ENCODE measurements at regions not wholly inside any gene's neighbourhood (a gene's known extent, or its start where the extent isn't known, plus 50 kb on each side); places are given as distances from the start of the nearest gene placed in this dataset. TPM values are rescaled to one million over a fixed set of nuclear protein-coding genes. Genes with fewer than 3 reads are reported as not detected.

GRCh38 chr3:78519281-78519680, 1248.5 kb downstream of the ROBO1 start:
- DNase-seq (ENCODE audit: low read depth) = peak; percentile 12

GRCh38 chr3:78529601-78530000, 1238.2 kb downstream of the ROBO1 start:
- H3K4me3 ChIP-seq (ENCODE audit: low read depth, low read length) = no peak overlapping the region
- TF ChIP-seq, protein P1, sequence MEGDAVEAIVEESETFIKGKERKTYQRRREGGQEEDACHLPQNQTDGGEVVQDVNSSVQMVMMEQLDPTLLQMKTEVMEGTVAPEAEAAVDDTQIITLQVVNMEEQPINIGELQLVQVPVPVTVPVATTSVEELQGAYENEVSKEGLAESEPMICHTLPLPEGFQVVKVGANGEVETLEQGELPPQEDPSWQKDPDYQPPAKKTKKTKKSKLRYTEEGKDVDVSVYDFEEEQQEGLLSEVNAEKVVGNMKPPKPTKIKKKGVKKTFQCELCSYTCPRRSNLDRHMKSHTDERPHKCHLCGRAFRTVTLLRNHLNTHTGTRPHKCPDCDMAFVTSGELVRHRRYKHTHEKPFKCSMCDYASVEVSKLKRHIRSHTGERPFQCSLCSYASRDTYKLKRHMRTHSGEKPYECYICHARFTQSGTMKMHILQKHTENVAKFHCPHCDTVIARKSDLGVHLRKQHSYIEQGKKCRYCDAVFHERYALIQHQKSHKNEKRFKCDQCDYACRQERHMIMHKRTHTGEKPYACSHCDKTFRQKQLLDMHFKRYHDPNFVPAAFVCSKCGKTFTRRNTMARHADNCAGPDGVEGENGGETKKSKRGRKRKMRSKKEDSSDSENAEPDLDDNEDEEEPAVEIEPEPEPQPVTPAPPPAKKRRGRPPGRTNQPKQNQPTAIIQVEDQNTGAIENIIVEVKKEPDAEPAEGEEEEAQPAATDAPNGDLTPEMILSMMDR (IDR thresholded peaks at IDR 0.05; ENCODE audit: insufficient read depth, low read depth, low read length) = no peak
- DNase-seq (ENCODE audit: low read depth) = no peak

More at GRCh38 chr3:78519281-78519680, 1248.5 kb downstream of the ROBO1 start:
- TF ChIP-seq, protein P1 (IDR thresholded peaks at IDR 0.05; ENCODE audit: insufficient read depth, low read depth, low read length) = no peak
- no peak overlapping the region for H3K4me3 ChIP-seq (ENCODE audit: low read depth, low read length)

- TF ChIP-seq, protein P1 (IDR thresholded peaks at IDR 0.05; ENCODE audit: insufficient read depth, low read depth, low read length) = no peak
- peak; percentile 9 for DNase-seq (ENCODE audit: low read depth)
- no peak overlapping the region for H3K4me3 ChIP-seq (ENCODE audit: low read depth, low read length)
Observed at GRCh38 chr3:78540485-78540884, 1227.3 kb downstream of the ROBO1 start.

DNA sequence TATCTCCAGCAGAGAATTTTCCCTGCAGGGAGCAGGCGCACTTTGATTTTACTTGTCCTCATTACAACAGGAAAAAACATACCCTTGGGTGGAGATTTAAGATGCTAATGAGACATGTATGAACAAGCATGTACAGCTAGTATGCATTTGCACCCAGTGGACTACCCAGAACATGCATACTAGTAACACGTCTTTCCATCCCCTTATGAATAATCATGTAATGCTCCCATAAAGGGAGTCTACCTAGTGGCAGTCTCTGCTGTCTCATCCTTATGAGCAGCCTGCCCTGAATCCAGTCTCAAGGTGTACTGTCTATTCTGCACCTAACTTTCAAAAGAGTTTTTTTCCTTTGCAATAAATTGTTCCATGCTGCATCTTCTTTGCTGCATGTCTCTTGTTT, 1222.0 kb downstream of the ROBO1 start:
- DNase-seq (ENCODE audit: low read depth) = no peak
- no peak overlapping the region for H3K4me3 ChIP-seq (ENCODE audit: low read depth, low read length)
- TF ChIP-seq, protein P1 (IDR thresholded peaks at IDR 0.05; ENCODE audit: insufficient read depth, low read depth, low read length) = no peak

Small RNA genes lying in the stretch of these regions (small RNA-seq; reads per million reads assigned to genes)
- not detected for gene RN7SKP61
- gene RN7SL647P = not detected
- not detected for gene RNU6-217P
